ENCODE measurements at regions not wholly inside any gene's neighbourhood (a gene's known extent, or its start where the extent isn't known, plus 50 kb on each side); places are given as distances from the start of the nearest gene placed in this dataset.

DNA sequence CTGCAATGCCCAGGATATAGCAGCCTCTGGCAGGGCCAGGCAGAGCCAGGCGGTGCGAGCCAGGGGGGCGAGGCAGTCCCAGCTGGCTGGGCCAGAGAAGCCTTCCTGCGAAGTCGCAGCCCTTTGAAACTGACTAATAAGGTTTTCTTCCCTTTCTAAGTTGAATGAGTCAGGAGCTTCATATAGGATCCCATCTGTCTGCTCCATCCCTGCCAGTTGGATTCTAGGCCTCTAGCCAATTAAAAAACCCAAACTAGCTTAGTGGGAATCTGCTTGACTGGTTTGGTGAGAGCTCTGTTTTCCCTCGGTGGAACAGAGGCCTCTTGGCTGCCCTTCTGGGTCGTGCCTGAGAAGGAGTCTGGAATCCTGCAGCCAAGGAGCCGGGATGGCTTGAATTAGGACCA is 70.1 kb upstream of the RAPGEF1 start:
- DNase-seq = no peak

GRCh38 chr9:131808291-131808690 is 68.4 kb upstream of the RAPGEF1 start:
- DNase-seq = no peak

- no peak for DNase-seq
Measured at GRCh38 chr9:131807144-131807983, 67.5 kb upstream of the RAPGEF1 start.

GRCh38 chr9:131805803-131806202 is 65.9 kb upstream of the RAPGEF1 start:
- DNase-seq = no peak

DNA sequence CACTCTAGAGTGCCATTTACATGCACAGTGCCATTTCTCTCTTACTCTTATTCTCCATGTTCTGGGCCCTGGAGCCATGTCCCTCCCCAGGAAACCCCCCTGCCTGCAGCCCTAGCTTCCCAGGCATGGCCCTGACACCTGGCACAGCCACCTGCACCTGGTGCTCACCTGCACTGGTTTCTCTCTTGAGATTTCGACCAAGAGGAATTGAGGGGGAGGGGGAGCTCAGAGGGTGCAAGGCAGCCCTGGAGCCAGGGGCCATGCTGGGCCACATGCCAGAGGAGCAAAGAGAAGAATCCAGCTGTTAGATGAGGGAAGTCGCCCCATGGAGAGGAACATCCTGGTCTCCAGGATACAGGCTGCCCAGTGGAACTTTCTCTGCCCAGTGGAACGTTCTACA is 65.0 kb upstream of the RAPGEF1 start:
- no peak for DNase-seq

DNA sequence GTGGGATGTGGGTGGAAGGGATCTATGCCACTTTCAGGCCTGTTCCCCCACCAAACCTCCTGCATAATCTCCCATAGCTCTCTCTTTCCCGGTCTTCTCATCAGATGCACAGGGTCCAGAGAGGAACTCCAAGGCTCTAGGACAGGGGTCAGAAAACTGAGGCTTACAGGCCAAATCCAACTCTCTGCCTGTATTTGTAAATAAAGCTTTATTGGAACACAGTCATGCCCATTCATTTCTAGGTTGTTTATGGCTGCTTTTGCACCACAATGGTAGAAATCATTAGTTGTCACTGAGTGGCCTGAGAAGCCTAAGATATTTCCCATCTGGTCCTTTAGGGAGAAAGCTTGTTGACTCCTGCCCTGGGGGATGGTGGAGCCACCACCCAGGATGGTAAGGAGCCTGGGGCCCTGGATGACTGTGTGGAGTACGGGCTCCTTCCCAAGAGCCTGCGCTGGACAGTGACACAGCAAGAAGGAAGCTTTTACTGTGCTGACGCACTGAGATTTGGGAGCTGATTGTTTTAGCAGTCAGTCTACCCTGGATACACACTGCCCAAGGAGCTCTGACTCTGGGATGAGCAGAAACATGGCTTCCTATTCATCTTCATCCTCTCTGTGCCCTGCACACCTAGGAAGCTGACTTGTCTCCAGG is 64.0 kb upstream of the RAPGEF1 start:
- DNase-seq = no peak

- no peak for DNase-seq
Measured at GRCh38 chr9:131801810-131802209, 61.9 kb upstream of the RAPGEF1 start.

DNA sequence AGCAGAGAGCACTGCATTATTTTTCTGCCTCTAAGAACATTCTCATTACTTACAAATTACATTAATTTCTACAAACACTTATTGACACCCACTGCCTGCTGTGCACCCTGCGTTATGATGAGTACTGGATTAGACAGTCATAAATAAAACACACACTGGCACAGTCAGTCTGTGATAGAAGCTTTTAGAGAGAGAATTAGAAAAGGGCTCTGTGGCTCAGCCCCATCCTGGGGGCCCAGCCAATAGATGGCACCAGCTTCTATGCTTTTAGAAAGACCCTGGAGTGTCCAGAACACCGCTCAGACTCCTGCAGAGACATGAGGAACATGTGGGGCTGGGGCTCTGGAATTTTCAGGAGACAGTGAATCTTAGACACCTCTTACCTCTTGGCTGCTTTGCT is 61.0 kb upstream of the RAPGEF1 start:
- no peak for DNase-seq

DNA sequence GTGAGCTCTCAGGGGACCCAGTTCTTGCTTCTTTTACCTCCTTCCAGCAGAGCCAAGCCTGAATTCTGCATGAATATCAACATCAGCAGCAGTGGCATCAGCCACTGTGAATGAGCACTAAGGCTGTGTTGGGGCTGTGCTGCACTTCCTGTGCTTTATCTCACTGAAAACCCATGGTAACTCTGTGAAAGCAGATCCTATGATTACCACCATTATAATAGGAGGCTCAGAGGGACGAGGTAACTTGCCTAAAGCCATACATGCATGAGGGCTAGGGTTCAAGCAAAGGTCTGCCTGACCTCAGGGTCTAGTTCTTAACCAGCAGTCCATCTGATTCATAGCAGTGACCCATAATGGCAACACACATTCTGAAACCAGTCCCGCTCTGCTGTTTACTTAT is 60.5 kb upstream of the RAPGEF1 start:
- DNase-seq = no peak

GRCh38 chr9:131799177-131799823 is 59.4 kb upstream of the RAPGEF1 start:
- peak; percentile 24 for DNase-seq

GRCh38 chr9:131798246-131798645 is 58.4 kb upstream of the RAPGEF1 start:
- no peak for DNase-seq

DNA sequence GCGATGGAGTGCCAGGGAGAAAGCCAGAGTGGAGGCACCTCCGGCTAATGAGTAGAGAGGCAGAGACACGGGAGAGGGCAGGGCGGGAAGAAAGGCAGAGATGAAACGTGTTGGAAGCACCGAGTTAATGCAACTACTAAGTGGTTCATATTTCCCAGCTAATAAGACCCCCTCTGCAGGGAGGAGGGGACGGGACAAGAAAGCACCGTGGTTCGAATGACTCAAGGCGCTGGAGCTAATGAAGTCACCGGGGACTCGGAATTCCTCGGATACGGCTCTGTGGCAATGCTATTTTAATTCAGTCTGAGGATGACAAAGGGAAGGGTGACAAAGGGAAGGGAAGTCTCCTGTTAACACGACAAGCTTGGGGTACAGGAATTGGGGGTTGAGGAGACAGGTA is 54.5 kb upstream of the RAPGEF1 start:
- DNase-seq = no peak

- DNase-seq = no peak
Measured at GRCh38 chr9:131791542-131792254, 51.8 kb upstream of the RAPGEF1 start.
